Panc1 (cell line): ENCODE measurements at regions not wholly inside any gene's neighbourhood (a gene's known extent, or its start where the extent isn't known, plus 50 kb on each side); places are given as distances from the start of the nearest gene placed in this dataset.

Source experiments
- ATAC-seq: fragments of 200-7000 bp; cut with Tn5 transposase; 2 replicates; pipeline ENCODE4 v1.9.1; 2020; ENCODE audit warnings: mild to moderate bottlenecking, moderate library complexity
- BruUV-seq: library from RNA; stranded (reverse); fragments of 400-500 nt; replicated peaks from 2 replicates; lab custom pipeline; 2021; lab: Mats Ljungman, UMichigan
- CTCF ChIA-PET: fragments of 300-600 bp; sonication (Branson Sonifier 250); formaldehyde crosslinking; loops from one replicate; lab custom pipeline; 2022; ENCODE audit warnings: antibody characterized with exemption; lab: Charles Lee
- POLR2A ChIA-PET: fragments of 300-600 bp; sonication (Branson Sonifier 250); formaldehyde crosslinking; loops from one replicate; lab custom pipeline; 2022; ENCODE audit warnings: antibody characterized with exemption; lab: Charles Lee
- DNase-seq: peaks from one replicate; pipeline ENCODE4 v3.0.0-alpha.2; 2010; ENCODE audit warnings: low read depth, low spot score
- H3K27ac ChIP-seq: 2 replicates; pipeline ENCODE4 v1.5.1; 2011; ENCODE audit warnings: mild to moderate bottlenecking, low read length, inconsistent platforms
- H3K27me3 ChIP-seq: fragments of 200-500 bp; sonication (Bioruptor generic); 2 replicates; pipeline ENCODE4 v1.6.0; 2014; ENCODE audit warnings: low read length, inconsistent platforms; ENCODE audit not compliant: control insufficient read depth, insufficient read depth
- H3K36me3 ChIP-seq: fragments of 200-500 bp; sonication (Bioruptor generic); 2 replicates; pipeline ENCODE4 v1.5.1; 2014; ENCODE audit warnings: inconsistent platforms, mild to moderate bottlenecking, low read length, moderate library complexity; ENCODE audit not compliant: control insufficient read depth, insufficient read depth
- H3K4me1 ChIP-seq: 2 replicates; pipeline ENCODE4 v1.5.1; 2011; ENCODE audit warnings: inconsistent platforms, mild to moderate bottlenecking, low read length, moderate library complexity; ENCODE audit not compliant: control insufficient read depth, insufficient read depth
- H3K4me3 ChIP-seq, 2 experiments: 2 replicates each; pipeline ENCODE4 v1.5.1; 2011 to 2012; ENCODE audit warnings: low read depth in 2 of 2, low read length in 2 of 2, mild to moderate bottlenecking in 2 of 2, inconsistent platforms in 1 of 2, moderate library complexity in 1 of 2
- H3K9me3 ChIP-seq: fragments of 200-500 bp; sonication (Bioruptor generic); 2 replicates; pipeline ENCODE4 v1.5.1; 2014; ENCODE audit warnings: low read depth, mild to moderate bottlenecking, inconsistent platforms, low read length, moderate library complexity; ENCODE audit not compliant: control insufficient read depth, insufficient read depth
- CTCF ChIP-seq: fragments of 450-650 bp; IDR thresholded peaks from 2 replicates; pipeline ENCODE4 v1.5.1; 2017; ENCODE audit warnings: mild to moderate bottlenecking
- POLR2AphosphoS5 ChIP-seq: IDR thresholded peaks from 2 replicates; pipeline ENCODE4 v1.6.1; 2012; ENCODE audit warnings: mild to moderate bottlenecking, low read depth, low read length, moderate library complexity
- REST ChIP-seq, 2 experiments: IDR thresholded peaks; 2 replicates each; pipeline ENCODE4 v1.6.1; 2011 to 2012; ENCODE audit warnings: low read depth in 2 of 2, control low read depth in 1 of 2, low read length in 1 of 2, mild to moderate bottlenecking in 1 of 2, moderate library complexity in 1 of 2; ENCODE audit not compliant: insufficient read depth in 1 of 2
- SIN3A ChIP-seq: IDR thresholded peaks from 2 replicates; pipeline ENCODE4 v1.6.1; 2012; ENCODE audit warnings: low read depth, mild to moderate bottlenecking, low read length, moderate library complexity, borderline replicate concordance; ENCODE audit not compliant: insufficient read depth
- TCF7L2 ChIP-seq: IDR thresholded peaks from 2 replicates; pipeline ENCODE4 v1.6.1; 2011; ENCODE audit warnings: mild to moderate bottlenecking, low read depth, low read length, inconsistent platforms
- in situ Hi-C: cut with HindIII; loops from 2 replicates; pipeline ENCODE4 v1.10.0; 2016; ENCODE audit warnings: low sequenced_read_pairs, low pct_unique_long_range_greater_than_20kb
- intact Hi-C: fragments of 100-400 bp; cut with micrococcal nuclease; formaldehyde crosslinking; loops from one replicate; pipeline ENCODE4 v1.10.0; 2022; ENCODE audit not compliant: unreplicated experiment

GRCh38 chr9:107102011-107102410 is 181.1 kb upstream of the RAD23B start:
- no peak overlapping the region for H3K4me3 ChIP-seq
- in situ Hi-C loops (no loop called here), intact Hi-C loops (no loop called here)
- BruUV-seq, result no TSS peak
- no peak for ATAC-seq
- H3K9me3 ChIP-seq, result no peaks in the 10 kb centered on the region
- DNase-seq, result no peak
- H3K4me1 ChIP-seq, result no peaks in the 10 kb centered on the region
- CTCF ChIA-PET, result no interaction called here
- no peak overlapping the region for H3K27ac ChIP-seq
- POLR2A ChIA-PET, result no interaction called here
- no peak for TF ChIP-seq CTCF
- TF ChIP-seq SIN3A, result no peak
- no peak for TF ChIP-seq REST (IDR thresholded peaks at IDR 0.05; ENCODE audit: insufficient read depth in 1 of 2, low read depth in 2 of 2, low read length in 1 of 2)
- no peak for TF ChIP-seq TCF7L2
- TF ChIP-seq POLR2AphosphoS5, result no peak
- H3K36me3 ChIP-seq, result no peaks in the 10 kb centered on the region
- no peaks in the 10 kb centered on the region for H3K27me3 ChIP-seq

GRCh38 chr9:107103621-107104020 is 179.5 kb upstream of the RAD23B start:
- ChIA-PET CTCF (no interaction called here), POLR2A (no interaction called here)
- intact Hi-C loops, result no loop called here
- Histone ChIP-seq H3K4me3 (no peak overlapping the region), H3K27ac (no peak overlapping the region), H3K36me3 (no peaks in the 10 kb centered on the region), H3K27me3 (no peaks in the 10 kb centered on the region), H3K9me3 (no peaks in the 10 kb centered on the region), H3K4me1 (no peaks in the 10 kb centered on the region)
- BruUV-seq, result no TSS peak
- TF ChIP-seq REST (IDR thresholded peaks at IDR 0.05; ENCODE audit: insufficient read depth in 1 of 2, low read depth in 2 of 2, low read length in 1 of 2), result no peak
- TF ChIP-seq POLR2AphosphoS5, result no peak
- no peak for TF ChIP-seq TCF7L2
- TF ChIP-seq SIN3A, result no peak
- TF ChIP-seq CTCF, result no peak
- DNase-seq (no peak), ATAC-seq (no peak)
- in situ Hi-C loops, result no loop called here
